GM18507 (cell line): ENCODE measurements at regions not wholly inside any gene's neighbourhood (a gene's known extent, or its start where the extent isn't known, plus 50 kb on each side); places are given as distances from the start of the nearest gene placed in this dataset.
"Not testable (repeated sequence)": the region's sequence is repeated elsewhere in the genome, so short reads cannot be mapped to it uniquely, and the experiment has no call there.

ENCODE experiments used
- DNase-seq: peaks from one replicate; pipeline ENCODE4 v3.0.0; 2011; ENCODE audit warnings: low read depth; ENCODE audit not compliant: insufficient read length; ENCODE audit errors: extremely low spot score
- FAIRE-seq: peaks from 2 replicates; lab custom pipeline; 2011; peaks lifted over from hg19 to GRCh38; lab: Jason Lieb, UNC

DNA sequence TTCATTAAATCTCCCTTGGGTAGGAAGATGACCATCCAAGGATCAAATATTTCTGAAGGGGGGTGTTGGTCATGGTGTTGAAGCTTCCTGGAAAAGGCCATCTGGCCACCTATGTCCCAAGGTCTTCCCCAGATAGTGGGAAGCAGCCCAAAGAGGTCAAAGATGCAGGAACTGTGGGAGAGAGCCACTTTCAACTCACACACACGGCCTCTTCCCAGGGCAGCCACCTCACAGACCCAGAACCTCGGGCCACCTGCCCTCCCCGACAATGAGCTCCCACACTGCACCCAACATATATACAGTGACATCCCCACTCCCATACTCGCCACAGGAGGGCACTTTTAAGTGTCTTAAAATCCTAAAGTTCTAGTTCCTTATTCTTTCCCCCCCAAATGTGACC is 164.5 kb upstream of the ETV3 start:
- no peak for DNase-seq
- FAIRE-seq: no peak

GRCh38 chr1:157302199-157302497 is 164.0 kb upstream of the ETV3 start:
- FAIRE-seq (no peak), DNase-seq (no peak)

- no peak for FAIRE-seq
- DNase-seq: no peak
These were observed 163.4 kb upstream of the ETV3 start for GRCh38 chr1:157301477-157302198.

DNA sequence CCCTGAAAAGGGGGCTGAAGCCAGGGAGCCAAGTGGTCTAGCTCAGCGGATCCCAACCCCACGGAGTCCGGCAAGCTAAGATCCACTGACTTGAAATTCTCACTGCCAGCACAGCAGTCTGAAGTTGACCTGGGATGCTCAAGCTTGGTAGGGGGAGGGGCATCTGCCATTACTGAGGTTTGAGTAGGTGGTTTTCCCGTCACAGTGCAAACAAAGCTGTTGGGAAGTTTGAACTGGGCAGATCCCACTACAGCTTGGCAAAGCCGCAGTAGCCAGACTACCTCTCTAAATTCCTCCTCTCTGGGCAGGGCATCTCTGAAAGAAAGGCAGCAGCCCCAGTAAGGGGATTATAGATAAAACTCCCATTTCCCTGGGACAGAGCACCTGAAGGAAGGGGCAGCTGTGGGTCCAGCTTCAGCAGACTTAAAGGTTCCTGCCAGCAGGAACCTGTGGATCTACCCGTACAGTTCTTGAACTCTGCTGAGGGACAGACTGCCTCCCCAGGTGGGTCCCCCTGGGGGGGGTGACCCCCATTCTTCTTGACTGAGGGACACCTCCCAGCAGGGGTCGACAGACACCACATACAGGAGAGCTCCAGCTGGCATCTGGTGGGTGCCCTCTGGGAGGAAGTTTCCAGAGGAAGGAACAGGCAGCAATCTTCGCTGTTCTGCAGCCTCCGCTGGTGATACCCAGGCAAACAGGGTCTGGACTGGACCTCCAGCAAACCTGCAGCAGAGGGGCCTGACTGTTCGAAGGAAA is 156.4 kb upstream of the ETV3 start:
- DNase-seq, FAIRE-seq: not testable (repeated sequence)

DNA sequence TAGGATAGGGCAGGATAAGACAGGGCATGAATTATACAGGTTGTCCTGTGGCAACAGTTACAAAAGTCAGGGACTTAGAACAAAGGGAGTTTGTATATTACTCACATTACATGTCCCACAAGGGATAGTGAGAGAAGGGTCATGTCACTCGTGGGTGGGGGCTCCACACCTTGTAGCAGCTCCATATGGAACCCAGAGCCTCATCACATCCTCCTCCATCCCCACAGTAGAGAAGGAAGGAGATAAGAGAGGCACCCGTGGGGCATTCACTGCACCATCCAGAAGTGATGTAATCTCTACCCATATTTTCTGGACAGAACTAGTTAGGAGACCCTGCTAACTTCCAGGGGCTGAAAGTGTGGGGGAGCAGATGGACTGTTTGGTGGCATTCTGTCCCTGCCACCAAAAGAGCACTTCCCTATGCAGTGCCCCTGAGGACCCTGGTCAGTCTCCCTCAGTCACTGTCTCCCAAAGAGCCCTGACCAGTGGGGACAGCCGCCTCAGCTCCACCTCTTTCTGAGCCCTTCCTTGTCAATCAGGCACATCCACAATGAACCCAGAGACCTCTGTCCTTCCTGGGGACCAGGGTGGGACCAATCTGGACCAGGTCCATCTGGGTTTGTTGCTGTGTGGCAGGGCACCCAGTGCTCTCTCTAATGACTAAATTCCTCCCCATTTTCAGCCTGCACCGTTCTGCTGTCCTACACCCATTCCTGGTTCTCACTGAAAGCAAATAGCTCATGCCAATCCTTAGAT is 154.8 kb upstream of the ETV3 start:
- DNase-seq (no peak), FAIRE-seq (no peak)

DNA sequence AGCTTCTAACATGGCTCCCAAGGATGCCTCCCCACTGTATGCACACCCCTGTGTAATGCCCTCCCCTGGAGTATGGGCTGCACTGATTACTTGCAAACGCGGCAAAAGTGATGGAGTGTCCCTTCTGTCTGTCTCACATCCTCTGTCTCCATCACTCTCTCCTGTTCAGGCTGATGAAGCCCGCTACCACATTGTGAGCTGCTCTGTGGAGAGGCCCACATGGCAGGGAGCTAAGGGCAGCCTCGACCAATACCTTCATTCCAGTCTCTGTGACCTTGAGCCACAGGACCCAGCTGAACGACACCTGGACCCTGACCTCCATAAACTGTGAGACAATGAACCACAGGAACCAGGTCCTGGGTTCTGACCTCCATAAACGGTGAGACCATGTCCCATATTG is 154.1 kb upstream of the ETV3 start:
- no peak for FAIRE-seq

GRCh38 chr1:157291083-157291482 is 152.9 kb upstream of the ETV3 start:
- no peak for FAIRE-seq
- DNase-seq: no peak

More for the DNA sequence above, 154.1 kb upstream of the ETV3 start:
- no peak for DNase-seq

- no peak for DNase-seq
- no peak for FAIRE-seq
These were observed 151.4 kb upstream of the ETV3 start for GRCh38 chr1:157289424-157290105.

- FAIRE-seq (no peak), DNase-seq (no peak)
These were observed 150.8 kb upstream of the ETV3 start for GRCh38 chr1:157288996-157289395.

- FAIRE-seq: no peak
- DNase-seq: no peak
These were observed 150.3 kb upstream of the ETV3 start for GRCh38 chr1:157288492-157288891.

- DNase-seq: no peak
- no peak for FAIRE-seq
These were observed 149.8 kb upstream of the ETV3 start for GRCh38 chr1:157288006-157288405.

DNA sequence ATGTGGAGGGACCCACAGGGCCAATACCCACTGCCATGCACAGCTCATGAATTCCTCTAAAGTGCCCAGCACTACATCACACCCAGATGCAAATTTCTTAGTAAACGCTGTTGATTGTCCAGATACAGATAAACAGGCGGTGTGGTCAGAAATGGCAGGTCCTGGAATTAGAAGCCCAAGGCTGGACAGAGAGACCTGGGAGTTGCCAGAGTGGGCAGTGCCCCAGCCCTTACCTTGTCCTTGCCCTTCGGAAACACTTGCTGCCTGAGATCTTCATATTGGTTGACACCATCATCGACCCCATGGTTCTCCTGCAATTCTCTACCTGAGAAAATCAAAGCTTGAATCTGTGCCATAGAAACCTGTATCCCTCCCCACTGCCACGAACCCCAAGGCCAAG is 149.3 kb upstream of the ETV3 start:
- FAIRE-seq: no peak

GRCh38 chr1:157286646-157287420 is 148.6 kb upstream of the ETV3 start:
- DNase-seq (no peak), FAIRE-seq (no peak)

More for the DNA sequence above, 149.3 kb upstream of the ETV3 start:
- DNase-seq: no peak

DNA sequence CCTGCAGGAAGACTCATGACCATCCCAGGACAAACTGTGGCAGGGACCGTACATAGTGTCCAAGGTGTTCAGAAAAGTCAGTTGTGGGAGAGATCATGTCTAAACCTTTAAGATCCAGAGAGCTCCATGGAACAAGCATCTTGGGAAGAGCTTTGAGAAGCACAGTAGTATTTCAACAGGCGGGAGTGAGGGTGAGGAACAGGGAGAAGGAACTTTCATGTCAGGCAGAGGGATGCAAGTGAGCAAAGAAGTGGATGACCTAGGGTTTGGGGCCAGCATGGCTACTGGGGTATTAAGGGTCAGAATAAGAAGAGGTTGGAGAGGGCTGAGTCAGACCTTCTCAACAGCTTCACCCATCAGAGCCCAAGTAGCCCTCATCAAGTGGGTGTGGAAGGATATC is 147.9 kb upstream of the ETV3 start:
- DNase-seq (no peak), FAIRE-seq (no peak)

- FAIRE-seq (no peak), DNase-seq (no peak)
These were observed 146.3 kb upstream of the ETV3 start for GRCh38 chr1:157284451-157284850.

GRCh38 chr1:157279802-157280140 is 141.6 kb upstream of the ETV3 start:
- FAIRE-seq: no peak
- DNase-seq: no peak

DNA sequence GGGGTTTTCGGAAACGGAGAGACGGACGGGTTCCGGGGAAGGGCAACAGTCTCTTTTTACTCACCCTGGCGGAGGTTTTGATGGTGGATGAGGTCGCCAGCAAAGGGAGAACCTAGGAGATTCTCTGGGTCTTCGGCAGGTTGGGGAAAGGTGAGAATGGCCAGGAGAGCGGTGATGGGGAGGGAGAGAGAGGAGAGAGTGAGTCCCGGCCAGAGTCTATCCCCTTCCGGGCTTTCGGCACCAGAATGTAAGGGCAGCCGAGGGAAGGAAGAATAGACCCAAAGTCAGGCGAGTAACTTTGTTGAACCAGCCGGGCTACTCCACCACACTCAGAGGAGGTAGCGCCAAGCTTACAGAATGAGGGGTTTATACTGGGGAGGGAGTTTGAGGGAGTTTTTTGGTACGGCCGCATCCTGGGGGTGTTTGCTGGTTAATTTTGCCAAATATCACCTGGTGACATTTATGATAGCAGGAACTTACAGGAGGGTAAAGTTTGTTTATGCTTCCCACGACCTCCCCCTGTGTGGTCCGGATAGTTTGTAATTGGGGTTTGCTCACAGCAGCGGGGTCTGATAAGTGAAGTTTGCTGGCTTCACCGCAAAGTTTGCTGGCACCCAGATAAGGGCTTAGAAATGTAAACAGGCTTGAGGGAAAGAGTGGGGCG is 141.1 kb upstream of the ETV3 start:
- no peak for FAIRE-seq
- DNase-seq: no peak

GRCh38 chr1:157278383-157279137 is 140.4 kb upstream of the ETV3 start:
- FAIRE-seq: no peak
- DNase-seq: no peak
